Amniotic epithelial cell (primary cell): ENCODE measurements at regions not wholly inside any gene's neighbourhood (a gene's known extent, or its start where the extent isn't known, plus 50 kb on each side); places are given as distances from the start of the nearest gene placed in this dataset.
"Not testable (repeated sequence)": the region's sequence is repeated elsewhere in the genome, so short reads cannot be mapped to it uniquely, and the experiment has no call there.

Source experiments
- DNase-seq: peaks from one replicate; pipeline ENCODE4 v3.0.0-alpha.2; 2010; ENCODE audit warnings: low read depth

GRCh38 chr7:116340943-116341907, 130.9 kb downstream of the TES start:
- DNase-seq: no peak

DNA sequence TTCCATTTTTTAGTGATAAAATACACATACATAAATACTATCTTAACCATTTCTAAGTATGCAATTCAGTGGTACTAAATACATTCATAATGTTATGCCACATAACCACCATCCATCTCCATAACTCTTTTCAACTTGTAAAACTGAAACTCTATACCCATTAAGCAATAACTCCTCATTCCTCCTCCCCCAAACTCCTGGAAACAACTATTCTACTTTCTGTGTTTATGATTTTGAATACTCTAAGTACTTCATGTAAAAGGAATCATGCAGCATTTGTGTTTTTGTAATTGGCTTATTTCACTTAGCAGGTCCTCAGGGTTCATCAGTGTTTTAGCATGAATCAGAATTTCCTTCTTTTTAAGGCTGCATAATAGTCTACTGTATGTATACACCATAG, 131.8 kb downstream of the TES start:
- DNase-seq: peak; percentile 32

DNA sequence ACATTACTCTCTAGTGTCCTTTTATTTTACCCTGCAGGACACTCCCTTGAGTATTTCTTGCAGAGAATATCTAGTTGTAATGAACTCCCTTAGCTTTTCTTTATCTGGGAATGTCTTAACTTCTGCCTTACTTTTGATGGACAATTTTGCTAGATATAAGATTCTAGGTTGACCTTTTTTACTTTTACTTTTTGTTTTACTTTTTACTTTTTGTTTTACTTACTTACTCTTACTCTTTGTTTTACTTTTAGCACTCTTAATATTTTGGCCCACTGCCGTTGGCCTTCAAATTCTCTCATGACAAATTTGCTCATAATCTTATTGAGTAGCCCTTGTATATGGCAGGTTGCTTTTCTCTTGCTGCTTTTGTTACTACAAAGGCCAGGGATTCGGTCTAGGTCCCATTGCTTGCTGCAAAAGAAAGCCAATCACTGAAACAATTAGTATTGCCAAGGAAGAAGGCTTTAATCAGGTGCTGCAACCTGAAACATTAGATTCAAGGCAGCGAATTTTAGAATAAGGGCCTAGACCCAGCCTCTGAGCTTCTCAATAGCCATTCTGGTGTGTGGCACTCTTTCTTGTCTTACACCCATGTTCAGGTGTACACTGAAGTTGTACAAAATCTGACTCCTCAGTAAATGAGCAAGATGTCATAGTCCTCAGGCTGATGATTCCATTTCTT, 137.0 kb downstream of the TES start:
- DNase-seq: no peak

DNA sequence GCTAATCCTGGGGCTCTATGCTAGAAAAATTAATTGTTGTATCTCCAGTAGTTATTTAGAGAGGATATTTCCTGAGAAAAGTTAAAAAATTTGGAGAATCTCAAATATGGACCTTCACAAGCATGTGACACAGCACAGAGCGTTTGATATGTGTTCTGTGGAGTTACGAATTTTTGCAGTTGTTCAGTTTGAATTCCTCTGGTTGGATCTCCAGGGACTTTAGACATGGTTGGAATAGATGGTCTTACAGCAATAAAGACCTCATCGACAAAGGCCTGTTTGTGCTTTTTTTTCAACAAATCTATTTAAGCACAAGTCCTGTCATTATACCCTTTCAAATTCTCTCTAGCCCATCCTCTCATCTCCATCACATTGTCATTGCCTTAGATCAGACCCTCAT, 138.0 kb downstream of the TES start:
- DNase-seq: no peak

DNA sequence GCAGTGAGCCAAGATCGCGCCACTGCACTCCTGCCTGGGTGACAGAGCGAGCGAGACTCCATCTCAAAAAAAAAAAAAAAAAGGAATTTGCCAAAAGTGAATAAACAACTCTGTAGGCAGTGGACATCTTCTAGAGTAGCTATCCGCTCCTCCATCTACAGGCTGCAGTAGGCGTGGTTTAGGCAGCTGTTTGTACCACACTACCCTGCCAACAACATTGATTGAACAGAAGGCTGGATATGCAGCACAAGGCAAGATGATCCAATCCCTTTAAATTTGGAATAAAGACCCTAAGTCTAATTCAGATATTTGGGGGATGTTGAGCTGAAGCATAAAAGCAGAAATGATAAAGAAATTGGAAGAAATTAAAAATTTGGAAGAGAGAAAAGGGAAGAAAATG, 141.6 kb downstream of the TES start:
- no peak for DNase-seq

DNA sequence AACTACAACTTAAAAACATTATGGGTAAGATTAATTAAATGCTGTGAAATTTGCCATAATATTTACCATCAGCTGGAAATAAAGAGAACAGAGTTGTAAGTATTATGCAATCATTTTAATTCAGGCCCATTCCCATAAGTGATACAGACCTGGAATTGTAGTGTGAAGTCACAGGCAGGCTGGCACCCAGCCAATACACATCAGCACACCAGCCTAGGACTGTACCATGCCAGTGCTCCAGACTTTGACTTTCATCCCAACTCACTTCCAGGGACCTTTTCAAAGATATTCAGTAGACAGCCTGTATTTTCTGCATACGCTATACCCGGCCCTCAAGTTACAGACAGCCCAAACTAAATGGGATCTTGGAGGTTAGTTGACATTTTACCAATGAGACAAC, 143.3 kb downstream of the TES start:
- DNase-seq: no peak

DNA sequence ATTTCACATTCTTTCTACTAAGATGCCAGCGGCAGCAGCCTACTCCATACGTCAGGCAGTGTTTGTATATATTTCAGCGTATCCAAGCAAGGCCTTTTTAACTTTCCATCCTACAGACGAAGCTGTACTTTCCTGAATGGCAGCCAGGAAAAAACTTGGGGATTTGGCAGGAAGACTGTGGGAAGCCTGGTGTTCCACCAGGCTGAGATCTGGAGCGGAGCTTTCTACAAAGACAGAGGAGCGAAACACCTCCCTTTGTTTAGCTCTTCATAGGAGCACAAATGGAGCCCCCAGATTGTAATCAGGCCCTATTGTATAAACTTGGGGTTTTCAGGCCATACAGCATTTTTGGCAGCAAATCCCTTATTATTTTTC, 143.8 kb downstream of the TES start:
- peak; percentile 82 for DNase-seq

- DNase-seq: peak; percentile 100
Measured at GRCh38 chr7:116354546-116355423, 144.4 kb downstream of the TES start.

DNA sequence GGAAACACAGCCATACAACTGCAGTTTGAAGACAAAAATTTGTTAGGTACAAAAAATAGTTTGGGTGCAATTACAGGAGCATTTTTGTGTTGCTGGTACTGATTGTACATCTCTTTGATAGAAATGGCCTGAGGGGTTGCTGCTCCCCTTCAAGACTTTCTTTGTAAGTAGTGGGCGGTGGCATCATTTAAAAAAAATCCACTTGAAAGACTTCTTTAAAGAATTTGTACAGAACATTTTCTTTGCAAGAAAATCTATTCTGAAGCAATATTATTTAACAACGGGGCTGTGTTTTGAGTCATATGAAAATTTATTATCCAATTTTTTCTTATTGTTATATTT, 144.1 kb upstream of the CAV2 start:
- DNase-seq: no peak

DNA sequence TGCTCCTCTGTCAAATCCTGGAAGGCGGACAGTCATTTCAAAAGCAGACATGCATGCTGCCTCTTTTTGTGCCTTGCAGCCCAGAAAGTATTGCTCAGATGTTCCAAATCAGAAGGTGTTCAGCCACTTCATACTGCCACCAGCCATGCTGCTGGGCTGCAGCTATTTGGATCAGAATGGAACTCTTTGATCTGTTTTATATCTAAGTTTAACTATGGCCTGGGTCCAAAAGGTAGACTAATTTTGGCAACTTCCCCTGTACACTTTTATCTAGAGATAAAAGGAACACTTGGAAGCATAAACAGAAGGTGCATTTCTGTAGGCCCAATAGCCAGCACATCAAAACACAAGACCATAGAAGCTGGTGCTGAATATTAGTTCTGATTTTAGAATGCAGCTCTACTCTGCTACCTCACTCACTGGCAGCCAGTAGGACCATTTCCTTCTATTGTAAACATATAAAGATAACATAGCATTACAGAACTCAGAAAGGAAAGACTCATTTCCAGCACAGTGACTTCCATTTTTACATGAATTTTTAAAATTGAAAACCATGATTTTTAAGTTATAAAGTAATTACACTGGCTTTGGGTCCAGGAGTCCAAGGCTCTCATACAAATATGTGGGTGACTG, 143.1 kb upstream of the CAV2 start:
- DNase-seq: peak; percentile 1

DNA sequence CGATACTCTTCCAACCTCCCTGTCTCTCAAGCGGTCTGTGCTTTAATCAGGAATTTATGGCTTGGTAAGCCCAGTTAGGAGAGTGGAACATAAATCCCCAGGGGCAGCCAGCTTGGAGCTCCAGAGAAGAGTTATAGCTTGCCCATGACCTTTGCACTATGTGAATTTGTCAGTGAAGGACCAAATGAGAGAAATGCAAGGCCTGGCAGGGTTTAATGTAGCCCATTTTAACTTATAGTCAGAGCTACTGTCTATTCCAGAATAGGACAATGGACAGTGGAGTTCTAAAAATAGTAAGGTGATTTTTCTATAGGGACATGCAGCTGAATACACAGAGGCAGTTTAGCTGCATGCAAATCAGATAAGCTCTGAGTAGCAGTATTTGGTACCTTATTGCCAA, 142.6 kb upstream of the CAV2 start:
- DNase-seq: peak; percentile 23

- peak; percentile 49 for DNase-seq
Measured at GRCh38 chr7:116357781-116358670, 141.5 kb upstream of the CAV2 start.

DNA sequence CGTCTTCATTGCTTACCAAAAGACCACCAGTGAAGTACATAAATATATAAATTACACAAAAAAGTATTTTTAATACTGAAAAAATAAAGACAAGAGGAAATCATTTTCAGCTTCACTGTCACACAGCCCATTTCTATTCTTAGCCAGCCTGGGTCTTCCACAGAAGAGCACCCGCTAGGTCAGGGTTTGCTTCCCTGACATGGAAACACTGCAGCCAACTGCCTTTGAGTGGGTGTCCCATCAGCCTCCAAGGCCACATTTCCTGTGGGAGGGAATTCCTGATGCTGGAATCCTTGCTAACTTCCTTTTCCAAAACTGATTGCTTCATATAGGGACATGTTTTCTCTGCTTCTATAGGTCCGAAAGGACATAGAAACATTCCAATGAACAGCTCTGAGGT, 137.8 kb upstream of the CAV2 start:
- DNase-seq: no peak

DNA sequence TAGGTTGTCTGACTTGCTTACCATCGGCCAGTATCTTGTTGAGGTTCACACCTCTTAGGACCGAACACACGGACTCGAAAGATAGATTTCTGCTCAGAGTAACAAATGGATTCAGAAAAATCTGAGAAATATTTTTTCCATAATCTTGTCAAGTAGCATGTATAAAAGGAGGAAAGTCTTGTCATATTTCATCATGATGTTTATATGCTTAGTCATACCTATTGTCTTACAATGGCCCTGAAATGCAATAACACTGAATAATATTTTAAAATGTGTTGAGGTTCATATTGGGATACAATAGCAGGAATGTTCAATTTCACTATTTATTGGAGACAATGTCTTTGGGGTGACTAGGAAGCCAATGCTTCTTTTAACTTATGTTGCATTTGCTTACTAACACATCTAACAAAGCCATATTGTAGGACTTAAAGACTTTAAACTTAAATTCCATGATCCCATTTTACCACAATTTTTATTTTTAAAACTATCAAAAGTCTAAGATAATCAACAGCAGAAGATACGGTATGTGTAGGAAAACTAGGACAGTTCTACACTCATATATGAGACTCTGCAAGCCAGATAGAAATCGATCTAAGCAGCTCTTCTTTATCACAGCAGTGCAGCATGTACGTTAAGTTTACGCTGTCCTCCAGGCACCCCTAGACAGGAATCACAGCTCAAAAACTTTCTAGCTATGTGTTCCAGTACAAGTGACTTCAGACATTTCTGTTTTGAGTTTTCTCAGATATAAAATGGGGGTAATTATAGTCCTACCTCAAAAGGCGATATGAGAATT, 135.7 kb upstream of the CAV2 start:
- no peak for DNase-seq

- no peak for DNase-seq
Measured at GRCh38 chr7:116364469-116364868, 135.1 kb upstream of the CAV2 start.

GRCh38 chr7:116365797-116366196, 133.7 kb upstream of the CAV2 start:
- no peak for DNase-seq

- DNase-seq: no peak
Measured at GRCh38 chr7:116367171-116367813, 132.2 kb upstream of the CAV2 start.

DNA sequence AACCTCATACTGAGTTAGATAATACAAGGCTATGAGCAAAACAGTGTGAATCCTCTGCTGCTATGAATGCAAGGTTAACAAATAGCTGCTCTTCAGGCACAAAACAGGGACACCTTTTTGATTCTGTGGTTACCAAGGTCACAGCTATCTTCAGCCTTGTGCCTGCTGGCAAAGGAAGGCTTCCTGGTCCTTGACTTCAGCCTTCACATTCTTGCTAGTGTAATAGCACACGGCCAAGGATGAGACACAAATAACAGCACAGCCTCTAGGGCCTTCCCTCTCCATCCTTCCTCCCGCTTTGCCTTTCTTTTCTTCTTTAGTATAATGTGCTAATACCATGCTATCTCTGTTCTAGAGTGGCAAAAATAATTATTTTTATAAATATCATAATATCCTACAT, 130.6 kb upstream of the CAV2 start:
- no peak for DNase-seq

DNA sequence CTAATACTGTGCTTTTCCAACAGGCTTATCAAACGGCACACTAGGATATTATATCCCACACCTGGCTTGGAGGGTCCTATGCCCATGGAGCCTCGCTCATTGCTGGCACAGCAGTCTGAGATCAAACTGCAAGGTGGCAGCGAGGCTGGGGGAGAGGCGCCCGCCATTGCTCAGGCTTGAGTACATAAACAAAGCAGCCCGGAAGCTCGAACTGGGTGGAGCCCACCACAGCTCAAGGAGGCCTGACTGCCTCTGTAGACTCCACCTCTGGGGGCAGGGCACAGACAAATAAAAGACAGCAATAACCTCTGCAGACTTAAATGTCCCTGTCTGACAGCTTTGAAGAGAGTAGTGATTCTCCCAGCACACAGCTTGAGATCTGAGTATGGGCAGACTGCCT, 128.0 kb upstream of the CAV2 start:
- not testable (repeated sequence) for DNase-seq

- DNase-seq: not testable (repeated sequence)
Measured at GRCh38 chr7:116373229-116373628, 126.3 kb upstream of the CAV2 start.
